ENCODE measurements at regions not wholly inside any gene's neighbourhood (a gene's known extent, or its start where the extent isn't known, plus 50 kb on each side); places are given as distances from the start of the nearest gene placed in this dataset.

DNA sequence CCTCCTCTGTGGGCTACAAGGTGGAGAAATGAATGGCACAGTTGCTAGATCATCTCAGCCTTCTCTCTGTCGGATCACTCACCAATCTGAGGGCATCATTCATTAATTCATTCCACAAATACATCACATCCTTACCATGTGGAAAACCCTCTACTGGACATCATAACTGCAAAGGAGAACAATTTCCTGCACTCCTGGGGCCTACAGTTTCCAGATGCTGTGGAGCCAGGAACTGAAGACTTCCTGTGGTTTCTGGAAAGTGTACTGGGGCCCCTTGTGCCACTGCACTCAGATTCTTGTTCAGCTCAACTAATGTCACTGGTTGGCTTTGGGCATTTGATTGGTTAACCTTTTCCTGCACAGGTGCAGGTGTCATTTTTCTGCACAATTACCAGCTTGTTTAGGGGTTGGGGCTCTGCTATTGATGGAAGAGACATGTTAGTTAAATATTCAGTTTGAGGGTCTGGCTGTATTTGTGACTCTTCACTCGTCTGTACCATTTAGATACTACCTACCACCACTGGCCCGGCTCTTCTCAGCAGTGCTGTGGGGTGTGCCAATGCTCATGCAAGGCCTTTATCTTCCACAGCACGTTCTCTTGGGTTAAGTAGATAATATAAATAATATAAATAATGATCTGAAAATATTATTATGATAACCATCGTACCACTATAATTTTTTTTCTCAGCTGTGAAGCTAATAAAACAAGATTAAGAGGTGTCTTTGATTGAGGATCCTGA lies 427.3 kb downstream of the TSN start:
- no peak for DNase-seq (ENCODE audit: unreplicated experiment)
- CTCF ChIA-PET = no interaction called here
- no TSS peak for BruUV-seq (replicated peaks)
- TF ChIP-seq, protein P1, sequence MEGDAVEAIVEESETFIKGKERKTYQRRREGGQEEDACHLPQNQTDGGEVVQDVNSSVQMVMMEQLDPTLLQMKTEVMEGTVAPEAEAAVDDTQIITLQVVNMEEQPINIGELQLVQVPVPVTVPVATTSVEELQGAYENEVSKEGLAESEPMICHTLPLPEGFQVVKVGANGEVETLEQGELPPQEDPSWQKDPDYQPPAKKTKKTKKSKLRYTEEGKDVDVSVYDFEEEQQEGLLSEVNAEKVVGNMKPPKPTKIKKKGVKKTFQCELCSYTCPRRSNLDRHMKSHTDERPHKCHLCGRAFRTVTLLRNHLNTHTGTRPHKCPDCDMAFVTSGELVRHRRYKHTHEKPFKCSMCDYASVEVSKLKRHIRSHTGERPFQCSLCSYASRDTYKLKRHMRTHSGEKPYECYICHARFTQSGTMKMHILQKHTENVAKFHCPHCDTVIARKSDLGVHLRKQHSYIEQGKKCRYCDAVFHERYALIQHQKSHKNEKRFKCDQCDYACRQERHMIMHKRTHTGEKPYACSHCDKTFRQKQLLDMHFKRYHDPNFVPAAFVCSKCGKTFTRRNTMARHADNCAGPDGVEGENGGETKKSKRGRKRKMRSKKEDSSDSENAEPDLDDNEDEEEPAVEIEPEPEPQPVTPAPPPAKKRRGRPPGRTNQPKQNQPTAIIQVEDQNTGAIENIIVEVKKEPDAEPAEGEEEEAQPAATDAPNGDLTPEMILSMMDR (IDR thresholded peaks at IDR 0.05; ENCODE audit: unreplicated experiment) = no peak
- intact Hi-C loops (cut with micrococcal nuclease) = no loop called here
- Mint-ChIP-seq H3K9me3 (ENCODE audit: unreplicated experiment) (peaks cover 9% of the 10 kb centered on the region), H3K36me3 (ENCODE audit: insufficient read depth, unreplicated experiment) (no peaks in the 10 kb centered on the region), H3K27ac (ENCODE audit: low read depth, unreplicated experiment) (no peak overlapping the region), H3K4me1 (ENCODE audit: insufficient read depth, unreplicated experiment) (peaks cover 12% of the 10 kb centered on the region), H3K4me3 (ENCODE audit: unreplicated experiment) (no peak overlapping the region), H3K27me3 (ENCODE audit: insufficient read depth, unreplicated experiment) (no peaks in the 10 kb centered on the region)
- POLR2A ChIA-PET = interaction anchor here (0.6 kb wide), 1 partner anchor 30 kb away, joined by 4 read pairs; no protein-coding TSS in a partner anchor

DNA sequence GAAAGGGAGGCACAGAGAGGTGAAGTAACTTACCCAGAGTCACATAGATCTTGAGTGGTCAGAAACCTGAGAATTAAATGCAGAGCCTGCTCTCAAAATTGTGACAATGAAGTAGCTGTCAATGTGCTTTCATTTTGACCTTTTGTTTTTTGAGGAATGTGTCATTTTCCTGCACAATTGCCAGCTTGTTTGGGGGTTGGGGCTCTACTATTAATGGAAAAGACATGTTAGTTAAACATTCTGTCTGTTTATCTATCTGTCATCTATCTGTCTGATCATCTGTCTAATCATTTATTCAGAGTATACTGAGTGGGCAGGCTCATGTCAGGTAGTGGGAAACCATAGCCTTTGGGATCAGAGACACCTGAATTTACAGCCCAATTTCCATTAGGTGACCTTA lies 428.4 kb downstream of the TSN start:
- POLR2A ChIA-PET = interaction anchor here (0.6 kb wide), 1 partner anchor 29 kb away, joined by 4 read pairs; no protein-coding TSS in a partner anchor
- CTCF ChIA-PET = interaction anchor here (0.7 kb wide), 1 partner anchor 127 kb away, joined by 3 read pairs; no protein-coding TSS in a partner anchor
- no peak overlapping the region for H3K27ac Mint-ChIP-seq (ENCODE audit: low read depth, unreplicated experiment)
- peaks cover 2% of the 10 kb centered on the region for H3K9me3 Mint-ChIP-seq (ENCODE audit: unreplicated experiment)
- H3K36me3 Mint-ChIP-seq (ENCODE audit: insufficient read depth, unreplicated experiment) = no peaks in the 10 kb centered on the region
- intact Hi-C loops (cut with micrococcal nuclease) = no loop called here
- TF ChIP-seq, protein P1 (IDR thresholded peaks at IDR 0.05; ENCODE audit: unreplicated experiment) = no peak
- peaks cover 7% of the 10 kb centered on the region for H3K4me1 Mint-ChIP-seq (ENCODE audit: insufficient read depth, unreplicated experiment)
- BruUV-seq (replicated peaks) = no TSS peak
- no peak for DNase-seq (ENCODE audit: unreplicated experiment)
- no peak overlapping the region for H3K4me3 Mint-ChIP-seq (ENCODE audit: unreplicated experiment)
- no peaks in the 10 kb centered on the region for H3K27me3 Mint-ChIP-seq (ENCODE audit: insufficient read depth, unreplicated experiment)

DNA sequence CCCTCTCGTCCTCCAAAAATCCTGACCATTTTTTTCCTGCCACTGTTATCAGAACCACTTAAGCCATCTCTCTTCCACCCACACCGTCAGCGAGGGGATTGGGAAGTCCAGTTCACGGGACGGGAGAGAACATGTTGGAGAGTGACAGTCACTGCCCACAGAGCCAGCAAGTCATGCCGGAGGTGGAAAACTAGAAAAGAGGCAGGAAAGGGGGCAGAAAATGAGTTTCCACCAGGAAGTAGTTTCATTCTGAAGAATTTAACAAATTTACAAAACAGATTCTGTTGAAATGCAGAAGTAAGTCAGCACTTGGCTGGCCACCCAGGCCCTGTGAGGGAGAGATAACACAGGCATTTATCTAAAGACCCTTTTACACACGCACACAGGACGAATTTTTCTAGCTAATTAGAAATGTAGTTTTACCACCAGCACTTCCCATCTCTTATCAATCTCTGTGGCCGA lies 431.3 kb downstream of the TSN start:
- no peaks in the 10 kb centered on the region for H3K27me3 Mint-ChIP-seq (ENCODE audit: insufficient read depth, unreplicated experiment)
- CTCF ChIA-PET = interaction anchor here (0.6 to 1.1 kb wide), 2 partner anchors 15 to 28 kb away, joined by 4 read pairs; no protein-coding TSS in a partner anchor
- no peak for DNase-seq (ENCODE audit: unreplicated experiment)
- no peaks in the 10 kb centered on the region for H3K9me3 Mint-ChIP-seq (ENCODE audit: unreplicated experiment)
- TF ChIP-seq, protein P1 (IDR thresholded peaks at IDR 0.05; ENCODE audit: unreplicated experiment) = no peak
- H3K4me3 Mint-ChIP-seq (ENCODE audit: unreplicated experiment) = no peak overlapping the region
- no peaks in the 10 kb centered on the region for H3K4me1 Mint-ChIP-seq (ENCODE audit: insufficient read depth, unreplicated experiment)
- no peaks in the 10 kb centered on the region for H3K36me3 Mint-ChIP-seq (ENCODE audit: insufficient read depth, unreplicated experiment)
- no TSS peak for BruUV-seq (replicated peaks)
- POLR2A ChIA-PET = no interaction called here
- H3K27ac Mint-ChIP-seq (ENCODE audit: low read depth, unreplicated experiment) = no peak overlapping the region
- intact Hi-C loops (cut with micrococcal nuclease) = no loop called here

DNA sequence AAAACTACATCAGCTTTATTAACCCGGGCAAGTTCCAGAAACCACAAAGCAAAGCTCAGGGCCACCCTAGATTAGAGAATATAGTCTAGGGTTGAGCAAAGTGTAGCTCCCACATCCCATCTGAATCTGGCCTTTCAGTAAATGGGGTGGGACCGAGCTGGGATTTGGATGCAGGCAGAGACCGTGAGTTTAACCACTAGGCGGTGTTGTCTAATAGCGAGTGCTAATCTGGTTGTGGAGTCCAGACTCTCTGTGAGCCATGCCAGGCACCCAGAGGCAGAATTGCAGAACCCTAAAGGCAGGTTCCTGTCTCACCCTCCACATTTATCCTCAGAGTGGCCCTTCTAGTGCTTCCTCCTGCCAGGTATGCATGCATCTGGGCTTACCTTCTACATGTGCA lies 435.9 kb downstream of the TSN start:
- Mint-ChIP-seq H3K36me3 (ENCODE audit: insufficient read depth, unreplicated experiment) (no peaks in the 10 kb centered on the region), H3K4me3 (ENCODE audit: unreplicated experiment) (no peak overlapping the region), H3K27me3 (ENCODE audit: insufficient read depth, unreplicated experiment) (no peaks in the 10 kb centered on the region), H3K9me3 (ENCODE audit: unreplicated experiment) (no peaks in the 10 kb centered on the region), H3K27ac (ENCODE audit: low read depth, unreplicated experiment) (no peak overlapping the region), H3K4me1 (ENCODE audit: insufficient read depth, unreplicated experiment) (peaks cover 8% of the 10 kb centered on the region)
- intact Hi-C loops (cut with micrococcal nuclease) = loop anchor here (1.0 to 5.0 kb wide), 5 partner anchors 109 to 1801 kb away; no protein-coding TSS in a partner anchor
- ChIA-PET CTCF (interaction anchor here (0.6 to 2.7 kb wide), 23 partner anchors 10 to 879 kb away, joined by 3 to 14 read pairs (median 3); no protein-coding TSS in a partner anchor), POLR2A (interaction anchor here (0.7 to 1.3 kb wide), 2 partner anchors 12 to 45 kb away, joined by 3 to 4 read pairs; no protein-coding TSS in a partner anchor)
- no TSS peak for BruUV-seq (replicated peaks)
- DNase-seq (ENCODE audit: unreplicated experiment) = peak; percentile 78
- TF ChIP-seq, protein P1 (IDR thresholded peaks at IDR 0.05; ENCODE audit: unreplicated experiment) = peak; percentile 34
